GM19035 (cell line): ENCODE measurements at regions not wholly inside any gene's neighbourhood (a gene's known extent, or its start where the extent isn't known, plus 50 kb on each side); places are given as distances from the start of the nearest gene placed in this dataset.
"Not testable (repeated sequence)": the region's sequence is repeated elsewhere in the genome, so short reads cannot be mapped to it uniquely, and the experiment has no call there.

Experiments
- ATAC-seq: cut with Tn5 transposase; IDR thresholded peaks from one replicate; pipeline ENCODE4 v1.9.1; 2021; ENCODE audit not compliant: unreplicated experiment

DNA sequence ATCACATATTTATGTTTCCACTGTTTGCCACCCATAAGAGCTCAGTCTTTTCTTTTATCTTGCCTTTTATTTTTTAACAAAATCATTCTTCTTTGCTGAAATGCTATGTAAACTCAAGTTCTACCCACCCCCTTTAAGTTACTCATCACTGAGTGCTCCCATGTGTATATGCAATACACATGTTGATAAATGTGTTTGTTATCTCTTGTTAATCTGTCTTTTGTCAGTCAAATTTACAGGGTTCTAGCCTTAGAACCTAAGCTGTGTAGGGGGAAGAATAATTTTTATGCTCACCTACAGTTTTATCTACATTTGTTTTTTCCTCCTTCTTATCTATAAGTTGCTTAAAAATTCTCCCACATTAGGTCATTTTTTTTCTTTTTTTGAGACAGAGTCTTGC lies 1195.9 kb downstream of the ROBO2 start:
- no peak for ATAC-seq

DNA sequence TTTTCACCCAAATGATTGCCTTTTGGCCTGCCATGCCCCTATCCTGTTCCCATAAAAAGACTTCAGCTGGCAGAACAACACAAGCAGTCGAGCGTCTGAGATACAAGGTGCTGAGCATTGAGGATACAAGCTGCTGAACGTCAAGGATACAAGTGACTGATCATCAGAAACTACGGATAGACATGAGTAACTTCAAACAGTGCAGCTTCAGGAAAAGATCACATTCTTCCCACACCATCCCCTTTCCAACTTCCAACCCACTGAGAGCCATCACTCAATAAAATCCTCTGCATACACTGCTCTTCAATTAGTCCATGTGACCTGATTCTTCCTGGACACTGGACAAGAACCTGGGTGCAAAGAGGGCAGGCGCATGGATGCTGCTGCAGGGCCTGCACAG lies 1198.9 kb downstream of the ROBO2 start:
- ATAC-seq, result no peak

DNA sequence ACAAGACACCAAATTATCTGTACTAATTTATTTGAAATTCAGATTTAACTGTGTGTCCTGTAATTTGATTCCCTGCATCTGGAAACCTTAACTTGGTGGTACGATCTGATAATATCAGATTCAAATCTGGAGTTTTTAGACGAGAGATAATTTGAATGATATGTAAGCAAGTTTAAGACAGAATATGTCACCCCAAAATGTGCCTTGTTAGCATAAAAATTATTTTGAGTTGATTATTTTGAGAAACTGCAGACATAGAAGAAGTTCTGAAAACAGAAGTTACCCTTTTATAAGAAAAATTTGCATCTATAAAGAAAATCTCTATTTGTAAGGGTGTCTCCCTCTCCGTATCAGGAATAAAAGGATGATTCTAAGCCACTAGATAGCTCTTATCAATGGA lies 1202.8 kb downstream of the ROBO2 start:
- ATAC-seq, result no peak

DNA sequence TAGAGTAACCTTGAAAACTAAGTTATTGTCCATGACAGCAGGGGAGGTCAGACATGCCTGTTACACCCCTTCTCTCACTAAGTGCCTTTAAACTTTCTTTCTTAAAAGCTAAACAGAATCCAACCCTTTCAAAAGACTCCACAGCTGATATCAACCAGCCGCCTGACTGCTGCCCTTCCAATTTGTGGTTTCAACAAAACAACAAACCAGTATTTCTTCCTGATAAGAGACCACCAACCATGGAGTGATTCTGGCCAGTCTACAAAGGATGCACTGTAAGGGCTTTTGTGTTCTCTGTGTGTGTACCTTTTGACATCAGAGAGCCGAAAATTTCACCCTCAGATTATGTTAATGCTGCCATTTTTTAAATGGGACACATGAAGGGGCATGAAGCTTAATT lies 1204.2 kb downstream of the ROBO2 start:
- ATAC-seq, result no peak

DNA sequence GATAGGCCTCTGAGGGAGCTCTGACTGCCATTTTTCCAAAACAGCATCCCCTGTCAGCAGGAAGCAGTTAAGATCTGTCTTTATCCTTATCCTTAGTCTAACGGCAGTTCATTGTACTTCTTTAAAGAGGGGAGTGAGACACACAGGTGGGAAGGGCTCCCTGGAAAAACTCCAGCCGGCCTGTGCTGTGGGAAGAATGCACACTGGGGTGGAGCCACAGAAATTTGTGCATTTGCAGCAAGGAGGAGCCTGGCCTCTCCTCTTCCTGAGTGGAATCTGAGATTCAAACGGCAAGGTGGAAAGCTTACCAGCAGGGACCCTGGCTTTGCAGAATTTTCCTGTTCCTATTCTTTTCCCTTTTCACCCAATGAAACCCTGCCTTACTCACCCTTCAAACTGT lies 1209.4 kb downstream of the ROBO2 start:
- no peak for ATAC-seq

DNA sequence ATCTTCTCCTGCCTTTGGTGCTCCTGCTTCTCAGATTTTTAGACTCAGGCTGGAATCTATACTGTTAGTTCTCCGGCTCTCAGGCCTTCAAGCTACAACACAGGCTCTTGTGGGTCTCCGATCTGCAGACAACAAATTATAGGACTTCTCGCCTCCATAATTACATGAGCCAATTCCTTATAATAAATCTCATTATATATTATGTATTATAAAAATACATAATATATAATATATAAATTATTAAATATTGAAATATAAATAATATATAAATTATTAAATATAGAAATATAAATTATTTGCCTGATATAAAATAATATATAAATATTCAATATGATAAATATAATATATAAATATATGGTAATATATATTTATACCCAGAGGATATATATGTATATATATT lies 1214.0 kb downstream of the ROBO2 start:
- ATAC-seq, result no peak

DNA sequence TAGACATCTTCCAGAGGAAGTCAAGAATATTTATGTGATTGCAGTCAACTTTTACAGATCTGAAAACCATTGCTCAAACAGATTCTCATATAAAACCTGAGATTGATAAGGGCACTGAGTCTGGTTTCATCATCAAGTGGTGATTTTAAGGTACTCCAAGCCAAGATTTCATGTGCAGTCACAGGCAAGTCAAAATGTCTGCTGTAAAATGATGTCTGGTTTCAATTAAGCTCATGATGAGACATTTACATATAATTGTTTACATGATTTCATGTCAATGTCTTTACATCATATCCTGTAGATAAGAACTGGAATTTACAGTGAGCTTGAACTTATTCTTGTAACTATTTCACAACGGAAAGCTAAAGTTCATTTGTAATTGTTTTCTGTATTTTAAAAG lies 1215.5 kb downstream of the ROBO2 start:
- ATAC-seq, result no peak

DNA sequence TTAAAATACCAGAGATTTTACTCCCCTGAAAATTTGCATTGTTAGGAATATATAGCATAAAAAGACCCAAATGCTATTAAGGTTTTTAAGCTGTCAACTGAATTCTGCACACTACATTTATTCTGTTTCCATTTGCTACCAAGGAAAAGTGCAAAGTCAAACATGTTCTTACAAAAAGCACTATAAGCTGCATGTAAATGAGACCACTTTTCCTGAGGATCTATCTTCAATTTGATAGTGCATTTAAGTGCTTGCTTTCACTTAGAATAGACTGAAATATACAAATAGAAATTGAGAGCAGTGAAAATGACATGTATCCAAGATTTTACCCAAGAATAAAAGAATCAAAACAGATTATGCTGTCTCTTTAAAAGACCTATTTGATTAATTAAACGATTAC lies 1216.2 kb downstream of the ROBO2 start:
- no peak for ATAC-seq

DNA sequence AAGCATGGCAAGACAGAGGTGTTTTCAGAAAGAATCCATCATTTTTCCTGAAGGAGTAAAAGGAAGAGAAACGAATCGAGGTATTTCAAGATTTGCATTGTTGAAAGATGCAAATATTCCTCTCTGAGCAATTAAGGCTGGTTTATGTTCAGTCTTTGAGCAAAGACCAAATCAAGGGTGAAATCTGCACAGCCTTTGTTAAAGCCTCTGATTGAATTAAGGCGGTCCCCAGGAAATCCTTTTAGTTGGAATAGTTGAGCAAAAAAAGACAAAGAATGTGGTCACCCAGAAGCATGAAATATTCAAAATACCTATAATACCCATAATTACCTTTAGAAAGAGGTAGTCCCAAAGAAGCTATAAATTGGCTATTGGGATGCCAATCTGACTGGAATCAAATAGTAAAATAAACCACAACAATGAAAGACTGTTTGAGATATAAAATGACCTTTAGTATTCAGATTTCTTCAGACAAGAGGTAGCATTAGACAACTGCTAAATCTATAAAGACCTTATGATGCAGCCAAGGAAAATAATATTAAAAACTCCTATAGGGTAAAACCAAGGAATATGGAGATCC lies 1218.1 kb downstream of the ROBO2 start:
- no peak for ATAC-seq

DNA sequence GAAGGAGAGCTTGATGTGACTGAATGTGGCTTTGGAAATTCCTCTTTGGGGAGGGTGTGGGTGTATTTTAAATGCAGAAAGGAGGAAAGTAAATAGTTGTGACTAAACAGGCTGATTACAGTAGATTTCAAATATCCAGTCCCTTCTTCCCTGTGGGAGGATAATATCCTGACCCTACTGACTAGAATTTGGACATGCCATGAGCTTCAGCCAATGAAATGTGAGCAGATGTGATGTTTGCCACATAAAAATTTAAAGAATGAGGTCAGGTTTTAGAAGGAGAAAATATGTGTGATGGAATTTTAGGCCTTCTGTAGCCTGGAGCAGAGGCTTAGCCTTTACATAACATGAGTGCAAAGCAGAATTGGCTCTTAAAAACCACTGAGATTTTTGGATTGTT lies 1218.9 kb downstream of the ROBO2 start:
- no peak for ATAC-seq

DNA sequence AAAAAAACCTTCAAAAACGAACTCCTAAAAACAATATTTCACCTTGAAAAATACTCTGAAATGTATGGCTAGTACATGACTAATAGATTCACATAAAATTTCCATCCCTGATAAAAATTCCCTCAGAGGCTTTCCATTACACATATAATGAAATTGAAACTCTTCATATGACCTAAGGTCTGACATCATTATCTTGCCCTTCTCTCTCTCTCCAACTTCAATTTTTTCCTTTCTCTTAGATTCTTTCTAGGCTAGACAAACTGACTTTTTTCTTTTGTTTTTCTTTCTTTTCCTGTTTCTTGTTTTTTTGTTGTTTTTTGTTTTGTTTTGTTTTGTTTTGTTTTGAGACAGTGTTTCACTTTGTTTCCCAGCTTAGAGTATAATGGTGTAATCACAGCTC lies 1220.5 kb downstream of the ROBO2 start:
- no peak for ATAC-seq

DNA sequence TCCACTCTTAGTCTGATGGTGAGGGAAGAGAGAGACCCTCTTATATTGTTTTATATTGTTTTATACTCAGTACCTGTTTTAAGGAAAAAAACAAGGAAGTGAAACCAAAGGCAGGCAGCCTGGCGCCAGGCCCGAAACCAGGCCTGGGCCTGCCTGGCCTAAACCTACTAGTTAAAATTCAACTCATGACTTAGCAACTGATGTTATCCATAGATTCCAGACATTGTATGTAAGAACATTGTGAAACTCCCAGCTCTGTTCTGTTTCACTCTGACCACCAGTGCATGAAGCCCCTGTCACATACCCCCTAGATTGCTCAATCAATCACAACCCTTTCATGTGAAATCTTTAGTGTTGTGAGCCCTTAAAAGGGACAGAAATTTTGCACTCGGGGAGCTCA lies 1226.7 kb downstream of the ROBO2 start:
- not testable (repeated sequence) for ATAC-seq

DNA sequence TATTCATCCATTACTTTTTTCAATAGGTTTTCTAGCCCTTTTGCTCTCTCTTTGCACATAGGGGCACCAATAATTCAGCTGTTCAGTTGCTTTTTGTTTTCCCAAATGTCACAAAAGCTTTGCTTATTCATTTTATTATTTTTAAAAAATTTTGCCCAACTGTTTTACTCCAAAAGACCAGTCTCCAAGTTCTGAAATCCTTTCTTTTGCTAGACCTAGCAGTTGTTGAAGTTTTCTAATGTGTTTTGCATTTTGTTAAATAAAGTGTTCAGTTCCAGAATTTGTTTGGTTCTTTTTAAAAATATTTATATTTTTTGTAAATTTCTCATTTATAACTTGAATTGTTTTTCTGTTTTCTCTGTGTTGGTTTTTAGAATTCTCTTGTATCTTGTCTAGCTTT lies 1227.3 kb downstream of the ROBO2 start:
- ATAC-seq, result no peak

DNA sequence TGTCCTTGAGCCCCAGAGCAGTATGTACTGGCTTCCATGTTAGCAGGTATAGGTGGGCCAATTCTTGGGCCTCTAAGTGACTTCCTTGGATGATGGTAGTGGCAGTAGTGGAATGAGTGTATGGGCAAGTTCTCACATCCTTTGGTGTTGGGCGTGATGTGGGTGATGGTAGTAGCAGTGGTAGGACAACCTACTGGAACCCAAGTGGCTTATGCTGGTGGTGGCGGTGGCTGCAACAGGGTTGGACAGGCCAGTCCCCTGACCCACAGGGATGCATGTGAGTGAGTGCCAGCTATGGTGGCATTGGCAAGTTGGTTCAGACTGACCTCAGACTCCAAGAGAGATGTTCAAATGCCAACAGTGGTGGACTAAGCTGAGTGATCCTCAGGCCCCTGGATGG lies 1228.2 kb downstream of the ROBO2 start:
- ATAC-seq, result no peak

DNA sequence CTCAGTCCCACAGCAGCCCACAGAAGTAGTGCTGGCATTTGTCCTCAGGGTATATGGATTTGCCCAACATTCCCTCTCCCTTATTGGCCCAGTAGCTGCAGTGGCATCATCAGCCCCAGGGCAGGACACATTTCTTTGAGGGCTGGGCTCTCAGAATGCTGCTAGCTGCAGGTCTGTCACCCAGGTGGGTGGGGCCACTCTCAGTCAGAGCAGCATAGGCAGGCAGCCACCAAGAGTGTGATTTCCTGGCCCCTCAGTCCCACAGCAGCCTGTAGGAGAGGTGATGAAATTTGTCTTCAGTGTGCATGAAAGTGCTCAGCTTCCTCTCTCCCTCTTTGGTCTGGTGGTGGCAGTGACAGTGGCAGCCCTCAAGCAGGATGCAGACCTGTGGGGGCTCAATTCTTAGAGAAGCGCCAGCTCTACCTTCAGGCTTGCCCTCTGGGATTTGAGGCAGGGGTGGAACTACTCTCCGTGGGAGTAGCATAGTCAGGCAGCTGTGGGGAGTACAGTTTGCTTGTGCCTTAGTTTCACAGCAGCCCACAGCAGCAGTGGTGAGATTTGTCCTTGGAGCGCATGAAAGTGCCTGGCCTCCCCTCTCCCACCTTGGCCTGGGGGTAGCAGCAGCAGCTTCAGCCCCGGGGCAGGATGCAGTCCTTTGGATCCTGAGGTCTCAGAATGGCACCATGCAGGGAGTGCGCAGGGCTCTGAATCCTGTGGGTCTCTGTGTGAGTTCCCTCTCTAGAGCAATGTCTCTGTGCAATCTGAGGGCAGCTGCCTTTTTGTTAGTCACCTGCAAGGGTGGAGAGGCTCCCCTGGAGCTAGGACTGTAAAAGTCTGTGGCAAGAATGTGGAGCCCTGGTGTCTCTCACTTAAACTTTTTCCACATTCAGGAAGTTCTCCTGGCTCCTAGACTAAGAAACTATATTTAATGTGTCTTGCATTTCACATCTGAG lies 1229.1 kb downstream of the ROBO2 start:
- no peak for ATAC-seq

DNA sequence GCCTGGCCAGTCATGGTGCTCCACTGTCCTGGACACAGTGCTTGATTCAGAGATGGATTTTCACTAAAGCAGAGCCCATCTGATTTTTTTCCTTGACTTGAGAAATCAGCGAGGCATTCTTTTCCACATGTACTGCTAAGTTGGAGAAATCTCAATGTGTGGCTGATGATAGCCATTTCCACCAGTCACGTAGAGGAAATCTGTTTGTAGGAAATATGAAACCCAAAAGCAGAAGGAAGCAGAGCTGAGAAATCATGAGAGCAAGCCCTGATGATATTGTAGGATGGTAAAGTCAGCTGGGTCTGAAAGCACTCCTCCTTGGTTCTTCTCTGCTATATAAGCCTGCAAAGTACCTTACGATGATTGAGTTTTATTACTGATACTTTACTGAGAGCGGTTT lies 1233.4 kb downstream of the ROBO2 start:
- ATAC-seq, result no peak

DNA sequence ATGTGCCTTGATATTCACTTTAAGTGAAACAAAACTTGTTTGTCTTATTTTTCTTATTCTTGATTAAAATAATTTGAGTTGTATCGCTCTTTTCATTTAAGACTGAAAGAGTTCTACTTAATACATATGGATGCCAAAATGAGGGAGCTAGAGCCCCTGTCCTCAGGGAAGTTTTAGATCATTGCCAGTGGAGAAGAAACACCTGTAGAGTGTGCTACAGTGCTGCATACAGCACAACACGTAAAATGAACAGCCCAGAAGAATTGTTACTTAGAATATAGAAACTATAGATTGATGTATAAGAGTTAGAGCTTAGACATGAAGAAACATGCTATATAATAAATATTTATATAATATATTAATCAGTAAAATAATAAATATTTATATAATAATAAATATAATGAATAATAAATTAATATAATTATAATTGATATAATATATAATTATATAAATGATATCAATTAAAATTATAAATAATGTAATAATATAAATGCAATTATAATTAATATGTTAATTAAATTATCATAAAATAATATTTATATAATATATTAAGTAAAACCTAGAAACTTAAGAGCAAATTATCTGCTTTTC lies 1234.7 kb downstream of the ROBO2 start:
- no peak for ATAC-seq

DNA sequence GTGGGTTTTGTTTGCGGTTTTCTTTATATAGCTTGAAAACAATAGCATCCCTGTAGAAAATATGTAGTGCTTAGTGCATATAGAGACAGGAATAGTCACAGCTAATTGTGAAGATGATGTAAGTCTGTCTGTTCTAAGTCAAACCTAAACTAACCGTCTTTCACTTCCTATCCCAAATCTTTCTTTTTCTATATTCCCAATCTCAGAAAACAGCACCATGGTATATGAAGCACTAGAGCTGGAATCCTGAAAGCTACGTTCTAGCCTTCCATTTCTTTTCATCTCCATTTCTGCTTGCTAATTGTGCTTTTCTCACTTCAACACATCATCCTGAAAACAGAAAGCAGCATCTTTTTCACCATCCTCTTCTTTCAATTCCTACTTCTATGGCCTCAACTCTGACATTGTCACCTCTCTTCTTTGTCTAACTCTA lies 1235.5 kb downstream of the ROBO2 start:
- no peak for ATAC-seq

DNA sequence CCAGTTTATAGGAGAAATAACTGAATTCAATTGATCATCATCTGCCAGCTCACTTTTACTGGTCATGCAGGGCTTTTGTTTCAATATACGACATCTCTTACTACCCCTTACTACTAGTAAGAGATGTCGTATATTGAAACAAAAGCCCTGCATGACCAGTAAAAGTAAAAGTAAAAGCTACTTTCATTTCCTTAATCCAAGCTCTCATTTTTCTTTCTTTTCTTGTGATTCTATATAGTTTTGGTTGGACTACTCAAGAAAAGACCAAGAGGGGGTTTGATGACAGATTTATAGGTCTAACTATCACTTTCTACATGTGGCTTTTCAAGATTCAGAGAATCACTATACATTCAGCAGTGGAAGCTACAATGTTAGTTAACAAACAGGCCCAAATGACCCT lies 1237.3 kb downstream of the ROBO2 start:
- ATAC-seq, result no peak

DNA sequence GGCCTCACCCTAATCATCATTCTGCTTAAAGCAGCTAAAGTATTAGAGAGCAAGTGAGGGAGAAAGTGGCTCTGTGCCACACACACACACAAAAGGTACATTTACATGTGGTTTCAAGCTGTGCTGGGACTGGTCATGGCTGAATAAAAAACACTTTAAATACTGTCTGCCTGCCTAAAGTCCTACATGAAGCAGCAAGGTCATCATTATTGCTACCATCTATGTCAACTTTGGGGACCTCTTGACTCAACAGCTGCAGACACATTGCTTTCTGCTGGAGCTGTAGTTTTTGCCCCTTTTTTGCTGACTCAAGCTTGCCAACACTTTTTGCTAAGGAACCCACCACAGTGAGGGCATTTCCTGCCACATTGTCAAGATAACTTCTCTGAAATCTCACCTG lies 1237.9 kb downstream of the ROBO2 start:
- ATAC-seq, result no peak

DNA sequence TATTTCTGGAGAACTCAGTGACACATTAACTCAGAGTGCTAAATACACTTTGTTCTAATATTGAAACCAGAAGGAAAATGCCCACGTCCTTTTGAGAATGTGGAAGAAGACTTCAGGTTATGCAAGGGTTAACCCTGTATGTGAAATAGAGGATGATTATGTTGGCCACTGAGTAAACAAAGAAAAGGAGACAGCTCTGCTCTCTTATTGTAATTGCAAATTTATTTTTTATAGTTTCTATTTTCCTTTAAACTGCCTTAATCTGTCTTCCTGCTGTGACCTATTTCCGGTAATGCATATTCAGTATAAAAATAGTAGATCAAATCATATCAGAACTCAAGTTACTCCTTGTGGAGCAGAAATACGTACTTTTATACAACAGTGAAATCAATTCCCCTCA lies 1239.2 kb downstream of the ROBO2 start:
- ATAC-seq, result no peak

DNA sequence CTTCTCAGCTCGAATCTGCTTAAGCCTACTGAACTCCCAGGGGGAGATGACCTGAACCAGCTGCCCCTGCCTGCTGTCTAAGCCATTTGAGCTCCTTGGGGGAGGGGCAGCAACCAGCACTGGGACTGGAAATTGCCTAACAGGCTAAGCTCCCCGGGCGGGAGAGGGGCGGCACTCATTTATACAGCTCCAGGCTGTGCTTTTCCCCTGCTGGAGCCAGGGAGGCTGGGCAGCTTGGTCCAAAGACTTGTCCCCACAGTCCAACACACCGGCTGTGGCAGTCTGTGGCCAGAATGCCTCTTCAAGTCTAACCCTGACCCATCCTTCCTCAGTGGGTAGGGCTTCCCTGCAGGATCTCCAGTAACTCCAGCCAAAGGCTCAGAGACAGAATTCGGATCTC lies 1241.5 kb downstream of the ROBO2 start:
- no peak for ATAC-seq
